IPS-18a (cell line): ENCODE measurements at regions not wholly inside any gene's neighbourhood (a gene's known extent, or its start where the extent isn't known, plus 50 kb on each side); places are given as distances from the start of the nearest gene placed in this dataset.

Experiments used
- H3K27ac ChIP-seq: one replicate; pipeline ENCODE4 v1.5.1; 2013; ENCODE audit warnings: low read length
- H3K27me3 ChIP-seq: one replicate; pipeline ENCODE4 v1.6.1; 2013; ENCODE audit warnings: mild to moderate bottlenecking, low read length; ENCODE audit not compliant: control insufficient read depth, insufficient read depth
- H3K36me3 ChIP-seq: one replicate; pipeline ENCODE4 v1.6.1; 2013; ENCODE audit warnings: low read depth, low read length; ENCODE audit not compliant: control insufficient read depth
- H3K4me1 ChIP-seq: one replicate; pipeline ENCODE4 v1.6.1; 2013; ENCODE audit warnings: low read depth, low read length; ENCODE audit not compliant: control insufficient read depth
- H3K4me3 ChIP-seq: one replicate; pipeline ENCODE4 v1.5.1; 2013; ENCODE audit warnings: low read length
- H3K9ac ChIP-seq: one replicate; pipeline ENCODE4 v1.6.1; 2013; ENCODE audit warnings: mild to moderate bottlenecking, low read length, moderate library complexity
- H3K9me3 ChIP-seq: one replicate; pipeline ENCODE4 v1.6.1; 2013; ENCODE audit warnings: low read depth, low read length; ENCODE audit not compliant: control insufficient read depth

DNA sequence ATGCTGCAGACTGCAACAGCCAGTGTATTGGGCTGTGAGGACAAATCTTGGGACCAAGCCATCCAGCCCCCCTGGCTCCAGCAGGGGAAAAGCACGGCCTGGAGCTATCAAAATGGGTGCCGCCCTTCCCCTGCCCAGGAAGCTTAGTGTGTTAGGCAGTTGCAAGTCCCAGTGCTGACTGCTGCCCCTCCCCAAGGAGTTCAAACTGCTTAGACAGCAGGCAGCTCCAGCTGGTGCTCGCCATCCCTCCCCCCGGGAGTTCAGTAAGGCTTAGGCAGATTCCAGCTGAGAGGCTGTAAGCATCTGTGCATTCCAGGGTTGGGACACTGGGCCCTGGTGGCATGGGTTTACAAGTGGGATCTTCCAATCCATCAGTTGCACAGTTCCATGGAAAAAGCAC, 579.6 kb upstream of the NR5A2 start:
- Histone ChIP-seq H3K36me3 (no peaks in the 10 kb centered on the region), H3K4me3 (no peak overlapping the region), H3K27me3 (no peaks in the 10 kb centered on the region), H3K9ac (no peak overlapping the region), H3K27ac (no peak overlapping the region), H3K9me3 (no peaks in the 10 kb centered on the region), H3K4me1 (peaks cover 3% of the 10 kb centered on the region)

- Histone ChIP-seq H3K9ac (no peak overlapping the region), H3K4me3 (no peak overlapping the region), H3K4me1 (peaks cover 7% of the 10 kb centered on the region), H3K9me3 (no peaks in the 10 kb centered on the region), H3K27me3 (no peaks in the 10 kb centered on the region), H3K36me3 (no peaks in the 10 kb centered on the region), H3K27ac (no peak overlapping the region)
These were observed 578.9 kb upstream of the NR5A2 start for GRCh38 chr1:199448646-199449045.

DNA sequence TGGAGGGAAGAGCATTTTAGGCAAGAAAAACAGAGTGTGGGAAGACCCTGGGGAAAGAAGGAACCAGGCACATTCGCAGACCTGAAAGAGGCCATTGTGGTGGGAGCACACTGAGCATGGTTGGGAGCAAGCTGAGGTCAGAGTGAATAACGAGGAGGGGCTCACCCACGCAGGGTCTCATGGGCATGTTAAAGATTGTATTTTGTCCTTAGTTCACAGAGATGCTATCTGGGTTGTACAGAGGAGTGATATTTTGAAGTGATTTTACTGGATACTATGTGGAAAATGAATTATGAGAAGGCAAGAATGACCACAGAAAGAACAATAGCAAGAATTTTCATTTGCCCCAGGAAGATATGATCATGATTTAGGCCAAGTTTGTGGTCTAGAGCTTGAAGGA, 578.3 kb upstream of the NR5A2 start:
- peaks cover 7% of the 10 kb centered on the region for H3K4me1 ChIP-seq
- H3K27me3 ChIP-seq: no peaks in the 10 kb centered on the region
- H3K9ac ChIP-seq: no peak overlapping the region
- no peak overlapping the region for H3K27ac ChIP-seq
- H3K36me3 ChIP-seq: no peaks in the 10 kb centered on the region
- H3K9me3 ChIP-seq: no peaks in the 10 kb centered on the region
- no peak overlapping the region for H3K4me3 ChIP-seq

DNA sequence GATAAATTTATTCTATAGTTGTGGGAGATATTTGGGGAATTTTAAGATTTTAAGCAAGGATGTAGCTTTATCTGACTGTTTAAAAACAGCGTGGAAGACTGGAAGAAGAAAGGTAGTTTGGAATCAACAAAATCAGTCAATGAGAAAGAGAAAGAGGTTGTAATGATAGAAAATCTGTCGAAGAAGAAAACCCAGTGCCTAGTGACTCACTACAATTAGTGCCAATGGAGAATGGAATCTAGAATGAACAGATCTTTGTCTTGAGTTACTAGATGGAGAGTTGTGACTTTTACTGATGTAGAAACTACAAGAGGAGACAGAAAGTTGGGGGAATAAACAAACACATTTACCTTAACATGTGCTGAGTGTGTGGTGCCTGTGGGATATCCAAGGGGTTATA, 577.8 kb upstream of the NR5A2 start:
- no peaks in the 10 kb centered on the region for H3K27me3 ChIP-seq
- no peaks in the 10 kb centered on the region for H3K9me3 ChIP-seq
- no peak overlapping the region for H3K9ac ChIP-seq
- no peaks in the 10 kb centered on the region for H3K36me3 ChIP-seq
- peaks cover 7% of the 10 kb centered on the region for H3K4me1 ChIP-seq
- H3K27ac ChIP-seq: no peak overlapping the region
- H3K4me3 ChIP-seq: no peak overlapping the region

- Histone ChIP-seq H3K27ac (no peak overlapping the region), H3K4me3 (no peak overlapping the region)
These were observed 574.9 kb upstream of the NR5A2 start for GRCh38 chr1:199452627-199453026.

DNA sequence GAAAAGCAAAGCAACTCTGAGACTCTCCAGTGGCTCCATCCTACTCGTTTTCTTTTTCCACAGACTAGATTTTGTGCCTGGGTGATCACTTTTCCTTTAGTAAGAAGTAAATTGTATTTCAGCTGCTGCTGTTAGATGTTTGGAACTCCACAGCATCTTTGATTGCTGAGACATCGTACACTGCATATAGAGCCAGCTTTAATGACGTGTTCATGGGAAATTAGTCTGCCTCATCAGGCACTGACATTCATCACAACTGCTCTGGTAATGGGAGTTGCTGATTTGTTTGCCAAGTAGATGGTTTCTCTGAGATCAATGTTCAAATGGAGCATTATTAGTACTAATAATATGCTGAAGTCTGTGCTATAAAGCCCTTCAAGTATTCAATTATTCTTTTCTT, 573.8 kb upstream of the NR5A2 start:
- H3K27ac ChIP-seq: no peak overlapping the region
- H3K9ac ChIP-seq: no peak overlapping the region
- H3K9me3 ChIP-seq: no peaks in the 10 kb centered on the region
- no peaks in the 10 kb centered on the region for H3K36me3 ChIP-seq
- no peak overlapping the region for H3K4me3 ChIP-seq
- H3K4me1 ChIP-seq: peaks cover 7% of the 10 kb centered on the region
- no peaks in the 10 kb centered on the region for H3K27me3 ChIP-seq

More at GRCh38 chr1:199452627-199453026, 574.9 kb upstream of the NR5A2 start:
- no peak overlapping the region for H3K9ac ChIP-seq
- no peaks in the 10 kb centered on the region for H3K27me3 ChIP-seq
- H3K9me3 ChIP-seq: no peaks in the 10 kb centered on the region
- no peaks in the 10 kb centered on the region for H3K36me3 ChIP-seq
- H3K4me1 ChIP-seq: peaks cover 7% of the 10 kb centered on the region

- Histone ChIP-seq H3K9me3 (no peaks in the 10 kb centered on the region), H3K4me3 (no peak overlapping the region), H3K27me3 (no peaks in the 10 kb centered on the region), H3K9ac (no peak overlapping the region), H3K36me3 (no peaks in the 10 kb centered on the region), H3K27ac (no peak overlapping the region), H3K4me1 (no peaks in the 10 kb centered on the region)
These were observed 566.6 kb upstream of the NR5A2 start for GRCh38 chr1:199460933-199461332.

DNA sequence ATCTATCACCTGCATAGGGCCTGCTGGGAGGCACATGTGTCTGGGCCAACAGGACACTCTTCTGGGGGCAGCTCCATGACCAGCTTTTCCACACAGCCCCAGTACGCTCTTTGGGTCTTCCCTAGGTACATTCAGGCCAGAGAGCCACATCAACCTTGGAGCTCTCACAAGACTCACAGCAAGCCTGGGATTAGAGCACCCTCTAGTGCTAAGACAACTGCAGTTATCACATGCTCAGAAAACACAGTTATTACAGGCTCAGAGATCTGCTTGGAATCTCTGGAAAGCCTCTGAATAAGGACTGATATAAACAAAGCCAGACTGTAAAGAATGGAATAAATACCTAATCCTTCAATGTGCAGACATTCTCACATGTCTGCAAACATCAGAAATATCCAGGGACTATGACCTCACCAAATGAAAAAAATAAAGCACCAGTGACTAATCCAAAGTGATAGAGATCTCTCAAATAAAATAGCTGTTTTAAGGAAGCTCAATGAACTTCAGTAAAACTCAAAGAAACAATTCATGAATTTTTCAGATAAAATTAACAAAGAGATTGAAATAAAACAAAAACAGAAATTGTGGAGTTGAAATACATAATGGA, 563.9 kb upstream of the NR5A2 start:
- Histone ChIP-seq H3K9me3 (no peaks in the 10 kb centered on the region), H3K4me3 (no peak overlapping the region), H3K36me3 (no peaks in the 10 kb centered on the region), H3K27me3 (no peaks in the 10 kb centered on the region), H3K9ac (no peak overlapping the region), H3K4me1 (no peaks in the 10 kb centered on the region), H3K27ac (no peak overlapping the region)

- Histone ChIP-seq H3K9me3 (no peaks in the 10 kb centered on the region), H3K27ac (no peak overlapping the region), H3K9ac (no peak overlapping the region), H3K4me3 (no peak overlapping the region), H3K4me1 (no peaks in the 10 kb centered on the region), H3K27me3 (no peaks in the 10 kb centered on the region), H3K36me3 (no peaks in the 10 kb centered on the region)
These were observed 560.5 kb upstream of the NR5A2 start for GRCh38 chr1:199466961-199467360.

- Histone ChIP-seq H3K27me3 (no peaks in the 10 kb centered on the region), H3K4me1 (no peaks in the 10 kb centered on the region), H3K9ac (no peak overlapping the region), H3K27ac (no peak overlapping the region), H3K36me3 (no peaks in the 10 kb centered on the region), H3K4me3 (no peak overlapping the region), H3K9me3 (no peaks in the 10 kb centered on the region)
These were observed 555.5 kb upstream of the NR5A2 start for GRCh38 chr1:199472018-199472417.

DNA sequence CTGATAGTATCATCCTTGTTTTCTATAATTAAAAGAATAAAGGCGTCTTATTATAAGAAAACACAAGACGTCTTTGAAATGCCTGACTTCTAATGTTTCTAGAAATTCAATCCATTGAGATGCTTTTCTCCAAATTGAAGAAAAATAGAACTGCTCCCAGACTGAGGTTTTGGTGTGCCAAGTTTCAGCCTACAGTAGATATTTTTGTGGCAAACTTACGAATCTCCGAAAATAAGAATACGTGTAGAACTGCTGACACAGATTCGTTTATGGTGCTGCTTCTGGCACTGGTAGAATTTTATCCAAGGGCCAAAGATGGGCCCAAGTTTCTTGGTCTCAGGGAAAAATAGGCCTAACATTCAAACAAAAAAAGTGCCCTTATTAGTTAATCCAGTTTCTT, 554.5 kb upstream of the NR5A2 start:
- Histone ChIP-seq H3K36me3 (no peaks in the 10 kb centered on the region), H3K27ac (no peak overlapping the region), H3K4me1 (no peaks in the 10 kb centered on the region), H3K9me3 (no peaks in the 10 kb centered on the region), H3K4me3 (no peak overlapping the region), H3K9ac (no peak overlapping the region), H3K27me3 (no peaks in the 10 kb centered on the region)

DNA sequence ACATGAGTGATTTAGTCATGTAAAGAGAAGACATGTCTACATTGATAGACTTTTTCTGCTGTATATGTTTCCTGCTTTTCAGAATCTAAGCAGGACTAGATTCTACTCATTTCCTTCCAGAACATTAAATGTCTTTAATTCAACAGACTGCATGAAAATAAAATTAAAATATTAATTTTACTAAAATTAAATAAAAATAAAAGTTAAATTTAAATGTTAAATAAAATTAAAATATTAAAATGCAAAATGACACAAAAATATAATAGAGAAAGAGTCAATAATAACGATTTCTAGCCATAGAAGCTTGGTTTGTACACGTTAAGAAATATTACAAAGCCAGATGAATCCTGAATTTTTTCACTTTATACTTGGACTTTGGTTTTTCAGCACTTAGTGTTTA, 552.8 kb upstream of the NR5A2 start:
- no peaks in the 10 kb centered on the region for H3K4me1 ChIP-seq

More for the DNA sequence above, 552.8 kb upstream of the NR5A2 start:
- Histone ChIP-seq H3K27ac (no peak overlapping the region), H3K4me3 (no peak overlapping the region), H3K36me3 (no peaks in the 10 kb centered on the region), H3K9me3 (no peaks in the 10 kb centered on the region), H3K9ac (no peak overlapping the region), H3K27me3 (no peaks in the 10 kb centered on the region)
